GM12878 (cell line): ENCODE measurements at regions not wholly inside any gene's neighbourhood (a gene's known extent, or its start where the extent isn't known, plus 50 kb on each side); places are given as distances from the start of the nearest gene placed in this dataset.
A peak's percentile ranks its signal among the peaks of the same experiment; 100 is the strongest.

Source experiments
- ATAC-seq: fragments of 200-7000 bp; cut with Tn5 transposase; 3 replicates; pipeline ENCODE4 v1.9.1; 2020; ENCODE audit warnings: mild to moderate bottlenecking, moderate library complexity
- BruUV-seq: library from RNA; stranded (reverse); fragments of 400-500 nt; replicated peaks from 2 replicates; lab custom pipeline; 2021; lab: Mats Ljungman, UMichigan
- CTCF ChIA-PET: fragments of 300-600 bp; sonication (Branson Sonifier 250); formaldehyde crosslinking; extraction: SDS; loops from one replicate; lab custom pipeline; 2021; ENCODE audit warnings: inconsistent platforms; lab: Yijun Ruan, JAX
- POLR2A ChIA-PET: fragments of 350-600 bp; formaldehyde crosslinking; extraction: SDS; loops from one replicate; lab custom pipeline; 2021; ENCODE audit warnings: inconsistent platforms; lab: Charles Lee
- RAD21 ChIA-PET: fragments of 300-600 bp; sonication (Branson Sonifier 250); formaldehyde crosslinking; loops from one replicate; lab custom pipeline; 2023; ENCODE audit warnings: antibody characterized with exemption; ENCODE audit not compliant: unreplicated experiment; lab: Charles Lee
- SMC1A ChIA-PET: fragments of 300-600 bp; sonication (Branson Sonifier 250); formaldehyde crosslinking; loops from one replicate; lab custom pipeline; 2023; ENCODE audit not compliant: unreplicated experiment, uncharacterized antibody; lab: Charles Lee
- DNase-seq: peaks from one replicate; pipeline ENCODE4 v3.0.0-alpha.2; 2011; ENCODE audit warnings: low read depth, low spot score
- FAIRE-seq: peaks from 3 replicates; lab custom pipeline; 2011; peaks lifted over from hg19 to GRCh38; lab: Jason Lieb, UNC
- H2AFZ ChIP-seq: 2 replicates; pipeline ENCODE4 v1.6.0; 2011; ENCODE audit warnings: low read depth, low read length, control low read depth; ENCODE audit not compliant: control insufficient read depth
- H3K27ac ChIP-seq: 2 replicates; pipeline ENCODE4 v1.5.1; 2011; ENCODE audit warnings: control low read depth; ENCODE audit not compliant: control insufficient read depth, insufficient read depth
- H3K27me3 ChIP-seq, 2 experiments: replicated peaks in 1 of 2; 2 replicates each; pipeline versions ENCODE4 v1.6.0 to v1.6.1; 2011; ENCODE audit warnings: low read length in 1 of 2; ENCODE audit not compliant: control insufficient read depth in 2 of 2, insufficient read depth in 2 of 2
- H3K36me3 ChIP-seq, 2 experiments: 2 replicates each; pipeline ENCODE4 v1.5.1; 2011; ENCODE audit warnings: low read length in 1 of 2; ENCODE audit not compliant: control insufficient read depth in 2 of 2, insufficient read depth in 2 of 2
- H3K4me1 ChIP-seq: 2 replicates; pipeline ENCODE4 v1.6.1; 2011; ENCODE audit warnings: mild to moderate bottlenecking, low read length, moderate library complexity, mixed read lengths; ENCODE audit not compliant: control insufficient read depth, insufficient read depth
- H3K4me2 ChIP-seq: 2 replicates; pipeline ENCODE4 v1.6.0; 2011; ENCODE audit warnings: control low read depth; ENCODE audit not compliant: control insufficient read depth, insufficient read depth
- H3K4me3 ChIP-seq: fragments of 200-600 bp; sonication (generic); 2 replicates; pipeline ENCODE4 v1.5.1; 2016
- H3K79me2 ChIP-seq: 2 replicates; pipeline ENCODE4 v1.6.0; 2011; ENCODE audit warnings: low read length; ENCODE audit not compliant: control insufficient read depth, insufficient read depth
- H3K9ac ChIP-seq: 2 replicates; pipeline ENCODE4 v1.8.0; 2011; ENCODE audit warnings: low read length, control low read depth, mixed read lengths; ENCODE audit not compliant: control insufficient read depth, insufficient read depth
- H3K9me3 ChIP-seq: replicated peaks from 3 replicates; pipeline ENCODE4 v1.5.1; 2011; ENCODE audit warnings: mild to moderate bottlenecking, low read length; ENCODE audit not compliant: control insufficient read depth, insufficient read depth
- H4K20me1 ChIP-seq: 2 replicates; pipeline ENCODE4 v1.6.0; 2011; ENCODE audit not compliant: control insufficient read depth, insufficient read depth
- ATF7 ChIP-seq: fragments of 450-650 bp; IDR thresholded peaks from 2 replicates; pipeline ENCODE4 v1.6.1; 2016; ENCODE audit warnings: low read depth, mild to moderate bottlenecking
- BCL11A ChIP-seq: IDR thresholded peaks from 2 replicates; pipeline ENCODE4 v1.6.1; 2011; ENCODE audit warnings: low read depth, low read length
- BHLHE40 ChIP-seq, 2 experiments: fragments of 450-650 bp in 1 of 2; IDR thresholded peaks; 2 replicates each; pipeline ENCODE4 v1.6.1; 2011 to 2017; ENCODE audit warnings: low read depth in 2 of 2, borderline replicate concordance in 1 of 2, improper control_type of control experiment in 1 of 2, low read length in 1 of 2, mild to moderate bottlenecking in 1 of 2
- EP300 ChIP-seq, 2 experiments: fragments of 150-350 bp in 1 of 2; IDR thresholded peaks; 2 replicates each; pipeline ENCODE4 v1.6.1; 2011 to 2012; ENCODE audit warnings: low read depth in 2 of 2, low read length in 2 of 2, borderline replicate concordance in 1 of 2, improper control_type of control experiment in 1 of 2, inconsistent platforms in 1 of 2; ENCODE audit not compliant: control insufficient read depth in 1 of 2
- FOS ChIP-seq: IDR thresholded peaks from 3 replicates; pipeline ENCODE4 v1.6.1; 2011; ENCODE audit warnings: borderline replicate concordance; ENCODE audit not compliant: insufficient read length; ENCODE audit errors: extremely low read depth
- FOXM1 ChIP-seq: IDR thresholded peaks from 2 replicates; pipeline ENCODE4 v1.6.1; 2012; ENCODE audit warnings: low read depth, mild to moderate bottlenecking, inconsistent platforms, low read length, moderate library complexity
- HDGF ChIP-seq: fragments of 450-650 bp; IDR thresholded peaks from 2 replicates; pipeline ENCODE4 v1.6.1; 2016; ENCODE audit warnings: antibody characterized with exemption
- SMAD5 ChIP-seq: IDR thresholded peaks from 2 replicates; pipeline ENCODE4 v1.6.1; 2016; ENCODE audit warnings: antibody characterized with exemption, low read depth
- TCF3 ChIP-seq: IDR thresholded peaks from 2 replicates; pipeline ENCODE4 v1.6.1; 2012; ENCODE audit warnings: low read depth, mild to moderate bottlenecking, low read length, borderline replicate concordance; ENCODE audit not compliant: insufficient read depth
- ZBTB4 ChIP-seq: fragments of 450-650 bp; formaldehyde crosslinking; IDR thresholded peaks from 2 replicates; pipeline ENCODE4 v1.4.0; 2022; ENCODE audit warnings: mild to moderate bottlenecking, moderate library complexity
- ZNF274 ChIP-seq: IDR thresholded peaks from one replicate; pipeline ENCODE4 v1.8.0; 2011; ENCODE audit not compliant: insufficient read length, insufficient read depth
- WGBS: methylation state at CpG from one replicate; pipeline ENCODE4 v1.1.6; 2016; ENCODE audit warnings: low lambda C conversion rate; ENCODE audit not compliant: insufficient replicate concordance, insufficient coverage; ENCODE audit errors: missing lambda C conversion rate; 5-methylcytosine and 5-hydroxymethylcytosine counted together
- in situ Hi-C: fragments of 300-500 bp; cut with MboI; formaldehyde crosslinking; loops from 9 replicates; pipeline ENCODE4 v1.14.3; 2018; ENCODE audit warnings: mixed read lengths
- intact Hi-C: fragments of 100-400 bp; cut with micrococcal nuclease; formaldehyde crosslinking; loops from one replicate; pipeline ENCODE4 v1.14.2; 2022; ENCODE audit not compliant: unreplicated experiment
- TF ChIP-seq, protein P1 (sequence below): fragments of 450-650 bp; conservative IDR thresholded peaks from 2 replicates; pipeline ENCODE4 v1.6.1; 2017; ENCODE audit warnings: mild to moderate bottlenecking, moderate library complexity

GRCh38 chr2:185255566-185255965, 483.0 kb upstream of the FSIP2 start:
- no peaks in the 10 kb centered on the region for H3K4me1 ChIP-seq
- no peaks in the 10 kb centered on the region for H3K79me2 ChIP-seq
- BruUV-seq: no TSS peak
- no peak overlapping the region for H3K9ac ChIP-seq
- TF ChIP-seq ATF7: 0 out of 2 replicates have a peak, but pooled peaks have one; percentile 26
- TF ChIP-seq FOXM1: no peak
- peak; percentile 74 to 86 for TF ChIP-seq BHLHE40 (IDR thresholded peaks at IDR 0.05; ENCODE audit: borderline replicate concordance in 1 of 2, low read depth in 2 of 2, low read length in 1 of 2)
- ChIA-PET RAD21 (interaction anchor here (1.1 to 1.8 kb wide), 4 partner anchors 9 to 47 kb away, joined by 3 to 6 read pairs (median 4); no protein-coding TSS in a partner anchor), POLR2A (no interaction called here), CTCF (interaction anchor here (0.8 to 1.4 kb wide), 4 partner anchors 20 to 941 kb away, joined by 3 read pairs; no protein-coding TSS in a partner anchor), SMC1A (interaction anchor here (0.7 to 1.7 kb wide), 9 partner anchors 9 to 94 kb away, joined by 3 to 7 read pairs (median 3); no protein-coding TSS in a partner anchor)
- H2AFZ ChIP-seq: no peak overlapping the region
- no peak overlapping the region for H3K4me3 ChIP-seq
- no peaks in the 10 kb centered on the region for H3K27me3 ChIP-seq
- H3K27ac ChIP-seq: no peak overlapping the region
- intact Hi-C loops: no loop called here
- FAIRE-seq: no peak
- DNase-seq: no peak
- H3K4me2 ChIP-seq: no peak overlapping the region
- in situ Hi-C loops: no loop called here
- H4K20me1 ChIP-seq: no peaks in the 10 kb centered on the region
- no peaks in the 10 kb centered on the region for H3K36me3 ChIP-seq
- WGBS: 0% methylated on average over 1 of the region's 1 CpG
- no peaks in the 10 kb centered on the region for H3K9me3 ChIP-seq
- peak; percentile 73 for ATAC-seq

DNA sequence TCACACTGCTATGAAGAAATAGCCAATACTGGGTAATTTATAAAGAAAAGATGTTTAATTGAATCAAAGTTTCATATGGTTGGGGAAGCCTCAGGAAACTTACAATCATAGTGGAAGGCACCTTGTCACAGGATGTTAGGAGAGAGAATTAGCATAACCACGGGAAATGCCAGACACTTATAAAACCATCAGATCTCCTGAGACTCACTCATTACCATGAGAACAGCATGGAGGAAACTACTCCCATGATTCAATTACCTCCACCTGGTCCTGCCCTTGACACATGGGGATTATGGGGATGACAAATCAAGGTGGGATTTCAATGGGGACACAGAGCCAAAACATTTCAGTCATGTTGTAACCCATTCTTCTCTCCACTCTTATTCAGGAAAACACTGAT, 472.9 kb upstream of the FSIP2 start:
- Histone ChIP-seq H3K27ac (no peak overlapping the region), H3K4me3 (no peak overlapping the region), H3K4me1 (no peaks in the 10 kb centered on the region), H4K20me1 (no peaks in the 10 kb centered on the region), H3K4me2 (no peak overlapping the region), H3K9ac (no peak overlapping the region), H2AFZ (no peak overlapping the region), H3K36me3 (no peaks in the 10 kb centered on the region), H3K79me2 (no peaks in the 10 kb centered on the region), H3K9me3 (no peaks in the 10 kb centered on the region), H3K27me3 (no peaks in the 10 kb centered on the region)
- ATAC-seq (no peak), DNase-seq (no peak), FAIRE-seq (no peak)
- ChIA-PET POLR2A (no interaction called here), SMC1A (no interaction called here), RAD21 (no interaction called here), CTCF (no interaction called here)
- in situ Hi-C loops: no loop called here
- 0% methylated on average over 1 of the region's 1 CpG for WGBS
- BruUV-seq: no TSS peak
- intact Hi-C loops: no loop called here
- TF ChIP-seq ZNF274 (no peak), FOS (no peak), BCL11A (no peak), SMAD5 (no peak), ZBTB4 (no peak), TCF3 (no peak), HDGF (no peak), EP300 (IDR thresholded peaks at IDR 0.05; ENCODE audit: borderline replicate concordance in 1 of 2, control insufficient read depth in 1 of 2, low read depth in 2 of 2, low read length in 2 of 2) (no peak)
- TF ChIP-seq, protein P1, sequence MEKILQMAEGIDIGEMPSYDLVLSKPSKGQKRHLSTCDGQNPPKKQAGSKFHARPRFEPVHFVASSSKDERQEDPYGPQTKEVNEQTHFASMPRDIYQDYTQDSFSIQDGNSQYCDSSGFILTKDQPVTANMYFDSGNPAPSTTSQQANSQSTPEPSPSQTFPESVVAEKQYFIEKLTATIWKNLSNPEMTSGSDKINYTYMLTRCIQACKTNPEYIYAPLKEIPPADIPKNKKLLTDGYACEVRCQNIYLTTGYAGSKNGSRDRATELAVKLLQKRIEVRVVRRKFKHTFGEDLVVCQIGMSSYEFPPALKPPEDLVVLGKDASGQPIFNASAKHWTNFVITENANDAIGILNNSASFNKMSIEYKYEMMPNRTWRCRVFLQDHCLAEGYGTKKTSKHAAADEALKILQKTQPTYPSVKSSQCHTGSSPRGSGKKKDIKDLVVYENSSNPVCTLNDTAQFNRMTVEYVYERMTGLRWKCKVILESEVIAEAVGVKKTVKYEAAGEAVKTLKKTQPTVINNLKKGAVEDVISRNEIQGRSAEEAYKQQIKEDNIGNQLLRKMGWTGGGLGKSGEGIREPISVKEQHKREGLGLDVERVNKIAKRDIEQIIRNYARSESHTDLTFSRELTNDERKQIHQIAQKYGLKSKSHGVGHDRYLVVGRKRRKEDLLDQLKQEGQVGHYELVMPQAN: no peak
